ENCODE measurements at regions not wholly inside any gene's neighbourhood (a gene's known extent, or its start where the extent isn't known, plus 50 kb on each side); places are given as distances from the start of the nearest gene placed in this dataset.

DNA sequence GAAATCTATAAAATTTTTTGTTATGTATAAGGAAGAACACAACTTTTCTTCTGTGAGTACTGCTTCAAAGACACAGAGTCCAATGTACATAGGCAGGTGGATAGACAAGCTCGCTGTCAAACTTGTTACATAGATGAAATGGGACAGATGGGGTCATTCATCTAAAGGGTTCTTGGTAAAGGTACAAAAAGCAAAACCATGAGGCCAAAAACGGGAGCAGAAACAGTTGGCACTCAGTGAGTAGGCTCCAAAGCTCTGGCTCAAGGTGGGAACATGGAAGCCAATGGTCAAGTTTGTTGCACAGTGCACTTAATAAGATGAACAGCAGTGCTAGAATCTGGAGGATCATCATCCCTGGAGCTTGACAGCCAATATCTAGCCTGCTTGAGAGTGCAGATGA, 979.0 kb upstream of the EEF2KMT start:
- in situ Hi-C loops (cut with HindIII; ENCODE audit: low pct_unique_long_range_greater_than_20kb, low sequenced_read_pairs), result no loop called here
- DNase-seq (ENCODE audit: low read depth, low spot score), result no peak

DNA sequence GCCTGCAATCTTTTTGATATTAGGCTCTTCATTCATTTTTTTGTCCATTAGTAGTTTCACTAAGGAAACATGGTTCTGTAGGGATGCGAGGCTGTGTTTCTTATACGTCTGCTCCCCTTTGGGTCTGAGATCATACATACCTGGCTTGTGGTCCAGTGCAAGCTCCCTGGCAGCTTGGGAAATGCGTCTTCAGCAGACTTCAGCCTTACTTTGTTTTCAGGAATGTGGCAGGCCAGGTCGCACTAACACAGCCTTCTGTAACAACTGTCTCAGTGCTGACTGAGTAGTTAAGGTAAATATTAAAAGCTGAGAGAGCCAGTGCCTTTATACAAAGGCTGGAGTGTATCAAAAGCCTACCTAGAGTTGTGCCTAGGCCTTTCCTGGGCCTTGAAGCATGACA, 970.5 kb upstream of the EEF2KMT start:
- in situ Hi-C loops (cut with HindIII; ENCODE audit: low pct_unique_long_range_greater_than_20kb, low sequenced_read_pairs), result no loop called here
- no peak for DNase-seq (ENCODE audit: low read depth, low spot score)

DNA sequence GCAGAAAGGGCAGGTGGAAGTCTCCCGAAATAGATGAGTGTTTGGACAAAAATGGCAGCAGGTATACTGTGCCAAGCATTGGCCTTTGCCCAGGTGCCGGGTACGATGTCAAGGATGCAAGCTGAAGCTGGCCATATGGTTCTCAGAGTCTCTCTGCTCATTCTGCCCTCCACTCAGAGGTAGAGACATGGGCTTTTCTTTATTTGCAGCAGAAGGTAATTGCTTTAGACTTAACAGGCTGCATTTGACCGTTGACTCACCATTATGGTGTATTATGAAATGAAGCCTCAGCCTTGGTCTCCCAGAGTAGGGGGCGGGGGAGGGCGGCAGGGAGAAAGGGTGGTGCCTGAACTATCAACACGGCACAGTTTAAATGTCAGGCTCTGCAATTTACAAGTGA, 969.1 kb upstream of the EEF2KMT start:
- no peak for DNase-seq (ENCODE audit: low read depth, low spot score)
- in situ Hi-C loops (cut with HindIII; ENCODE audit: low pct_unique_long_range_greater_than_20kb, low sequenced_read_pairs), result no loop called here

DNA sequence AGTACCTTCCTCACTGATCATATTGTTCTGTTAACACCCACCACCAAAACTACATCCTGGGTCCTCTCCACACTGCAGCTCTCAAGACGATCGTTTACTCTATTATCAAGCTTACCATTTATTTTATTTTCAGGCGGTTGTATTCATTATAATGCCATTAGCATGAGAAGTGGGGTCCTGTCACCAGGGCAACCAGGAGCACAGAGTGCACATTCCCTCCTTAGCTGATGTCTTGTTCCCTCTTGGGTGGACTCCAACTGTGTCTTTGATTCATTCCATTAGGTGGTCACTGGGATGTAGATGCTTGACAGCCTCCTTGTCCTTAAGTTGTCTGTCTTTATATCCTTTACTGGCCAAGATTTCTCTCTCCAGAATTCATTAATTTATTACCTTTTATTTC, 965.9 kb upstream of the EEF2KMT start:
- in situ Hi-C loops (cut with HindIII; ENCODE audit: low pct_unique_long_range_greater_than_20kb, low sequenced_read_pairs), result no loop called here
- DNase-seq (ENCODE audit: low read depth, low spot score), result no peak

DNA sequence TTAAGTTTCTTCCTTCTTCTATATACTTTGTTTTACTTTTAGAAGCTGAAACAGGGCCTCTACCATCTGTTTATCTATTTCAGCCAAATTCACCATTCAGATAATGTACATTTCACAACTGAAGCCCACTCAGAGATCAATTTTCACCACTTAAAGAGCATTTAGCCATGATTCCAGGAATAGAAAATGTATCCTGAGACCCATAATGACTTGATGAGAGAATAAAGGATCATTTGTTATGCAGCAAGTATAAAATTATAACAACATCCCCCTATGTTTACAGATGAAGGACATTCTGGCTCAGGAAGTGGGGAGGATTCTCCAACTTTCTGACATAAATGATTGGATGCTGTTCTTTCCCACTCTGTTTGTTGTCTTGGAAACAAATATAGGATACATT, 962.1 kb upstream of the EEF2KMT start:
- in situ Hi-C loops (cut with HindIII; ENCODE audit: low pct_unique_long_range_greater_than_20kb, low sequenced_read_pairs), result no loop called here
- DNase-seq (ENCODE audit: low read depth, low spot score), result no peak

DNA sequence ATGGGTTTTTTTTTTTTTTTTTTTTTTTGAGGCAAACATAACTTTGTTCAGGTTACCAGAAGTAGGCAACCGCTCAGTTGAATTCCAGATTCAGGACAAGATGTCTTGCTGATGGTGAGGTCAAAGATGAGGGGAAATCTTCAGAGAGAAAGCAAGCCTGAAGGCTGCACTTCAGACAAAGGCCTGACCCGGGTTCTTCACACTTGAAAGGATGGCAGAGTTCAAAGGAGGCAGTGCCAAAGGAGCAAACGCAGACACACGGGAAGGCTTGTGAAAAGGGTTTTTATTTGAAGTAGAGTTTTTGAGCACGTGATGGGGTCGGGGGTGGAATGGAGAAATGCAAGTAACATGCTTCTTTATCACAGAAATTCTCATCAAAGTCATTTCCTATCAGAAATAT, 960.2 kb upstream of the EEF2KMT start:
- in situ Hi-C loops (cut with HindIII; ENCODE audit: low pct_unique_long_range_greater_than_20kb, low sequenced_read_pairs), result no loop called here
- no peak for DNase-seq (ENCODE audit: low read depth, low spot score)

DNA sequence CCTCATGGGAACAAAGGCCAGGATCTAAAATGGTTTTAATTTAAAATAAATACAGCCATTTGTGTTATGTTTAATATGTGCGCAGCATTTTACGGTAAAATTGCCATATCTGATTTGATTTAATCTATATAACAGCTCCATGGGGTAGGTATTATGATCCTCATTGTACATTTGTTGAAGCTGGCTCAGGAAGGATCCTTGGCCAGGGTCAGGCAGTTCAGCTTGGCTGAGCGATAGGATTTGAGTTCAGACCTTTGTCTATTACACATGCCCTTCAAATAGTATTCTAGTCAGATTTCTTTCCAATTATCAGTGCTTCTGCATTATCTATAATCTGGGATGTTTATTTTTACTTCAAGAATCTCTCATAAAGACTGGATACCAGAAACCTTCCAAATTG, 950.4 kb upstream of the EEF2KMT start:
- in situ Hi-C loops (cut with HindIII; ENCODE audit: low pct_unique_long_range_greater_than_20kb, low sequenced_read_pairs), result no loop called here
- DNase-seq (ENCODE audit: low read depth, low spot score), result no peak

DNA sequence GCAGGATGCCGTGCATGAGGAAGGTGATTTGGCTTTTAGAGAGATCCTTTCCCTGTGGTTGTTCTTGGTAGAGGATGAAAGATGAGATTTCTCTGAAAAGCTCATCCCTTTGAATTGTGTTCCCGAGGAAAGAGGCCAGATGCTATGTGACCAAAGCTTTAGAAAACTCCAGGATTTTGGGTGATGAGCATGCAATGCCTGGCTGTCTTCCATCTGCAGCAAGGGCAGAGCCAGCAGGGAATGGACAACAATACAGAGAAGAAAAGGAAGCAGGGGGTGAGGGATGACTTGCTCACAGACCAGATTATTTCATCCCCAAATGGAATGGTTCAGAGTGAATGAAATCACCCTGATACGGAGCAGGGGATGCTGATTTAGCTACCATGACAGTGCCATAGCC, 949.7 kb upstream of the EEF2KMT start:
- DNase-seq (ENCODE audit: low read depth, low spot score), result no peak
- in situ Hi-C loops (cut with HindIII; ENCODE audit: low pct_unique_long_range_greater_than_20kb, low sequenced_read_pairs), result no loop called here

DNA sequence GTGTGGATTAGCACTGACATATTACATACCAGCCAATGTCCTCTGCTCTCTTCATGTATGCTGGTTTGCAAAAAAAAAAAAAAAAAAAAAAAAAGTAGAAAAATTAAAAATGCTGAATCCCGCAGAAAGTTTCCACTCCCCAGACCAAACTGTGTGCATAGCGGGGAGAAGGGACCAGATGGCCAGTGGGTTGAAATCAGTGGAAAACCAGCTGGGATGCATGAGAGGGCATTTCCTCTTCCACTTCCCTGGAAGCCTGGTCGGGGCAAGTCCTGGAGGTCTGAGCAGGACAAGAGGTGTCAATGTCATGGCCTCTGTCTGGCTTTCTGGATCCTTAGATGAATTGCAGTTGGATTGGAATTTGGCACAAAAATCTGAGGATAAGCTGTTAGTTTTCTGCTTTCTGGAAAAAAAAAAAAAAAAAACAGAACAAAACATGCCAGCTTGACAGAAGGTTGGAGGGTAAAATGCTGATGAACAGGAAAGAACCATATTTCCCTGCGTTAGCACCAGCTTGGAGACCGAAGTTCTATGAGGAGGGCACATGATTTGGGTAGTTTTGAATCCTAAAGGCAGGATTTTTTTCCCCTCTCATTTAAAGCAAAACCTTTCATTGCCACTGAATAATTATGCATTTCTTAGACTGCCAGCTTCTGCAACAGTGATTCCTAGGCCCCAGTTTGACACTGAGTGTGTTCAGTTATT, 941.5 kb upstream of the EEF2KMT start:
- in situ Hi-C loops (cut with HindIII; ENCODE audit: low pct_unique_long_range_greater_than_20kb, low sequenced_read_pairs), result no loop called here
- no peak for DNase-seq (ENCODE audit: low read depth, low spot score)

DNA sequence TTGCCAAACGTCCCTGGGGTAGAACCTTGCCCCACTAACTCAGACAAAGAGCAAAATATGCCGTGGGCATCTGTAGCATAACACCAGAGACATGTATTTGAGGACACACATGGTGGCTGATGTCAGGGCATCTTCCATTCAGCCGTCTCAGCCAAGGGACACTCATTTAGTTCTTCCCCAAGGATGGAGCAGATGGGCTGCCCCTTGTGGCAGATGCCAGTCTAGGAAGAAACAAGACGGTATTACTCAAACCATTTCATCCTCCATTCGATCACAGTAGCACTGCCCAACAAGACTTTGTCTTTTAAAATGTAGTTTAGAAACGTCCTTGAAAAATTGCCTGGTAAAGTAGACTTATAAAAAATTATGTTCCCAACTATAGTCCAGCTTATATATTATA, 937.6 kb upstream of the EEF2KMT start:
- peak; percentile 2 for DNase-seq (ENCODE audit: low read depth, low spot score)
- in situ Hi-C loops (cut with HindIII; ENCODE audit: low pct_unique_long_range_greater_than_20kb, low sequenced_read_pairs), result no loop called here

DNA sequence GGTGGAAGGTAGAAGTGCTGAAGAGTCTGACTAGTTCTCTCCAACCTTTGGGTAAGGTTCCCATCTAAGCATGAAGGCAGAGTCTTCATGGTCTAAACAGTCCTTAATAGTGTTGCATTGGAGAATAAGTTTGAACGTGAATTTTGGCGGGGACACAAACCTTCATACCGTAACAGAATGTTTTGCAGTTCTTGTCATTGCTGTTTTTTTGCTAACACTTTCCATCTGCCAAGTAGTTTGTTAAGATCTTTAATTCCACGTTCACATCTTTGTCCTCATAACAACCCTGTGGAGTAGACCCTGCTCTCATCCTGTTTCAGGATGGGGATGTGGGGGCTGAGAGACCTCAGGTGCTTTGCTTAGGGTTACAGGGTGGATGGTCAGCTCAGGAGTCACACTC, 936.9 kb upstream of the EEF2KMT start:
- no peak for DNase-seq (ENCODE audit: low read depth, low spot score)
- in situ Hi-C loops (cut with HindIII; ENCODE audit: low pct_unique_long_range_greater_than_20kb, low sequenced_read_pairs), result no loop called here

DNA sequence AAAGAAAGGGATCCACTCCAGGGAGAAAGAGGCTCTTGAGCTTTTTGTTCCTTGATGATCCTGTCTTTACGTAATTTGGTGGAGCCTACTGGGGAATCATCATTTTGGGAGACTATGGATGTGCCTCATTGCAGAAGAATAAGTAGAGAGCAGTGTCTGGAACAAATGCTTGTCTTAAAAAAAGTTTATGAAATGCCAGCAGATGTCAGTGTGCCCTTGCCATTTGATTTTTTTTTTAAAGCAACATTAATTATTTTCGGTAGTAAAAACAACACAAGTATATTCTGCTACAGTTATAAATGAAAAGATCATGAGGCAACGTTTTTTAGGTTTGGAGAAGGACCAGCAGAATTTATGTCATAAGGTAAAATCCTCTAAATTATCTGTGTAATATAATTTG, 934.8 kb upstream of the EEF2KMT start:
- in situ Hi-C loops (cut with HindIII; ENCODE audit: low pct_unique_long_range_greater_than_20kb, low sequenced_read_pairs), result no loop called here
- no peak for DNase-seq (ENCODE audit: low read depth, low spot score)

DNA sequence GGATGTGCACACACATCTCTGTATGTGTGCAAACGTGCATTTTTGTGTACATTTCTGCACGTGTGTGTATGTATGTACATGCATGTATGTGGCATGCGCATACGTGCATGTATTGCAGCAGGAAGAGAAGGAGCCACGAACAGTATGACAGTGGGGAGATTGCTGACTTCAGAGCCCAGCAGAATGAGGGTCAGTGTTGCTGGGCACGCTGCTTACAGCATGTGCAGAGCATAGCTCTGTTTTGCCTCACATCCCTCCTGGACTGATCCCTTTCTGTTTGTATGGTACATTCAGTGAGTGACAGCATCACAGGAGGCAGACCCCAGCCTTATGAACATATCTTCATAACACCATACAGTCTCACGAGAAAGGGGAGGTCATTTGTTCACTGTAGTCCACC, 934.0 kb upstream of the EEF2KMT start:
- no peak for DNase-seq (ENCODE audit: low read depth, low spot score)
- in situ Hi-C loops (cut with HindIII; ENCODE audit: low pct_unique_long_range_greater_than_20kb, low sequenced_read_pairs), result no loop called here

DNA sequence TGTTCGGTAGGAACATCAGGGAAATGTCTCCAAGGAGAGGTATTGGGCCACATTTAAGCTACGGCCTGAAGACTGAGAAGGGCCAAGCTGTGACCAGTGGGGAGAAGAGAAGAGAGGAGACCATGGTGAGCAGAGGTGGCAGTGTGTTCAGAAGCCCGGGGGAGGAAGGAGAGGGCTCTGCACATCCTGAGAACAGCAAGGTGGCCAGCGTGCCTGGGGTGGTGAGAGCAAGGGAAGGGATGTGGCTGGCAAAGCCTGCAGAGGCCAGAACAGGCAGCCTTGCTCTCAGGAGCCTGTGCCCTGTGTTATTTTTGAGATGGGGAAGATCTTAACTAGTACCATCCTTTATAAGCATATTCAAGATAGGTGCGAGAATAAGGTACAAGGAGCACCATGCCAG, 933.5 kb upstream of the EEF2KMT start:
- in situ Hi-C loops (cut with HindIII; ENCODE audit: low pct_unique_long_range_greater_than_20kb, low sequenced_read_pairs), result no loop called here
- DNase-seq (ENCODE audit: low read depth, low spot score), result no peak

DNA sequence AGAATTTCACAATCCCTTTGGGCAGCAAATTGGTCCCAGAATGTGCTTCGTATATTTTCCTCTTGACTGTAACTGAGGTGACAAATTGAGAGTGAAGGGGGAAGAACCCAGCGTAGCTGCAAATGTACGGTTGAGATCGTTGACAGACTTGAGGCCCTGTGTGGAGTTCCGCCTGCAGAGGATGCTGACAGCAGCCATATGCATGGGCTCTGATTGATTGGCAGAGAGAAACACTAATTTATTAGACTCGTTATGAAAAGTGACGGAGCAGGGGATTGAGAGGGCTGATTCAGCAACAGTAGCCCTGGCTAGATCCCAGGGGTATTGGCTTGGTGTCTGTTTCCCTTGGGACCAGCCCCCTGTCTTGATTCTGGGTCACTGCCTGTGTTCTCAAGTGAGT, 930.1 kb upstream of the EEF2KMT start:
- DNase-seq (ENCODE audit: low read depth, low spot score), result no peak
- in situ Hi-C loops (cut with HindIII; ENCODE audit: low pct_unique_long_range_greater_than_20kb, low sequenced_read_pairs), result no loop called here

DNA sequence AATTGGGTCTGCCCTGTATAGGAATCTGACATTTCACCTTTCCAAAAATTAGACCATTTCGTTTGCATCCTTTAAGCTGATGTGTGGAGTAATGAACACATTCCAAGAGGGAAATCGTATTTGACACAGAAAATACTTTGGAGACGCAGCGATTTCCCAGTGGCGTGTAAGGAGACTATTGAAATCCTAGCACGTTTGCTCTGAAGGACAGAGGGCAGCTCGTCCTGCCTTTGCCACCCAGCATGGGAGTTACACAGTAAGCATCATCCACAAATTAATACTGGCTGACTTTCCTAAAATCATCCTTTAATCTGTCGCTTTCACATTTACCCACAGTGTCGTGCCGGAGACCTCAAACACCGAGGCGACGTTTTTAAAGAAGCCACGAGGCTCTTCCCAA, 925.9 kb upstream of the EEF2KMT start:
- no peak for DNase-seq (ENCODE audit: low read depth, low spot score)
- in situ Hi-C loops (cut with HindIII; ENCODE audit: low pct_unique_long_range_greater_than_20kb, low sequenced_read_pairs), result no loop called here

DNA sequence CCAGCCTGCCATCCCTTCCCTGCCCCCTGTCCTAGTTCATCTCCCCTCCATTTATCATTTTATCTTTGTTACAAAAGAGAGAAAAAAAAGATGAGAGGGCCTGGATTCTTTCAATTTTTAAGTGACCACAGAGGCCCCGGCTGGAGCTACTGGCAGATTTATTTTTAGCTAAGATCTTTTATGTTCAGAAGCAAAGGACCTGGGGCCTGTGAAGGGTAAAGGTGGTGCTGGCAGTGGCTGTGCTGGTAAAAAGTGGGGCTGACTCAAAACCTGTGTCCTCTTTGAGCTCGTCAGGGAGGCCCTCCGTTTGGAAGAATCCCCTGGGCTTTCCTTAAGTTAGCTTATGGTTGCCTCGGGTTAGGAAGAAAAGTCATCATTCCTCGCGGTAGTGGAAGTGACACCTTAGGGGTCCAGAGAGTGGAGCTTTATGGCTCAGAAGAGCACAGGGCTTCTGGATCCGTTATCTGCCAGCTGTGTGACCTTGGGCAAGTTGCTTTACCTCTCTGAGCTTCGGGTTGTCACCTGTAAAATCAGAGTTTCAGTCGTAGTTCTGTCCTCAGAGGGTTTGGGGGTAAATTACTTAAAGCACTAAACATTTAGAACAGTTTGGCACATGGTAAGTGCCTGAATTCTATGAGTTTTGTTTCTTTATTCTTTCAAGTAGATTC, 923.8 kb upstream of the EEF2KMT start:
- in situ Hi-C loops (cut with HindIII; ENCODE audit: low pct_unique_long_range_greater_than_20kb, low sequenced_read_pairs), result no loop called here
- no peak for DNase-seq (ENCODE audit: low read depth, low spot score)

DNA sequence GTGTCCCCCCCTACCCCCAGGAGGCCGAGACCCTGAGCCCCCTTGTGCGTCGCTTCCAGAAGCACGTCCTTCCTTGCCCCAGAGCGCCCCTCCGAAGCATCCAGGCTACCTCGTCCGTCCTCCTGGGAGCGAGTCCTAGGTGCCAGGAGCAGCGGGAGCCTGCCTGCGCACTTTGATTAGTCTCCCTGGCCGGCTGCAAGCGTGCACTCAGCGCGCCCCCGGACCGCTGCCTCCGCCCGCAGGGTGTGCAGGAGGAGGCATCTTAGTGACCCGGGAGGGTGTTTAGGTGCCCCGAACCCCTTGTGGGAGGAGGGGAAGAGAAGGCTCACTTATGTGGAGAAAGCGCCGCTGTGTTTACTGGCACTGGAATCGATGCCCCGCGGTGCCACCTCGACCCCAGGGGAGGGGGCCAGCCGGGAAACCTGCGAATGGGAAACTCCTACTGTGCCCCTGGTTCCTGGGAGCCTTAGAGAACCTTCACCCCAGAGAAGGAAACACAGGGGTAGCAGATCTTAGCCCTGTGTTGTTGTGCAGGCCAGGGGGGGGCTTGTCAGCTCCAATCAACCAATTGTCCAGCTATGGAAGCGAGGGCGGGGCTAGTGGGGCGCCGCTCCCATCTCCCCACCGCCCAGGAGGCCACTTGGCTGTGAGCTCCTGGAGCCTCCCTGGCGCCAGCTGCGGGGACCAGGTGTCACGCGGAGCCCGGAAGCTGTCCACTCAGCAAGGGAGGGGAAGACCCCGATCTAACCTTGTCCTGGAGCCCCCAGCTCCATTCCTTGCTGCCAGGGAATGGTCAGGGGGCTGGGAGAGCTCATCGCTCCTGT, 922.8 kb upstream of the EEF2KMT start:
- DNase-seq (ENCODE audit: low read depth, low spot score), result no peak
- in situ Hi-C loops (cut with HindIII; ENCODE audit: low pct_unique_long_range_greater_than_20kb, low sequenced_read_pairs), result no loop called here

DNA sequence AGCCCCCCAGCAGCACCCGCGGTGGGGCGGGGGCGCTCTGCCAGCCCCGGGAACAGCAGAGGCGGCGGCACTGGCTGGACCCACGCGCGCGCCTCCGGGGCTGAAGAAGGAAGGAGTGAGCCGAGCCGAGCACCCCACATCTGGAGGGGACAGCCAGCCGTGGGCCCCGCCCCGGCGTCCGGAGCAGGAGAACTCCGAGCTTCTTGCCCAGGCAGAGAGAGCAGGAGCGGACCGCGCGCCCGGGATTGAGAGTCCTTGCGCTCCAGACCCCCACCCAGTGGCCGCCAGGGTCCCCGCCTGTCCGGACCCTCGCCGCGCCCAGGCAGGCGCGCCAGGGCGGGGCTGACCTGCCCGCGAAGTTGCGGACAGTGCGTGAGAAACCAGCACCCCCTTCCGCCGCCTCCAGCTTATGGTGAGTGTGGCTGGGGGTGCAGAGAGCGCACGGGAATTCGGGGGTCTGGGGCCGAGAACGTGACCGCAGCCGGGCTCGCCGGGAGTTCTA, 921.9 kb upstream of the EEF2KMT start:
- in situ Hi-C loops (cut with HindIII; ENCODE audit: low pct_unique_long_range_greater_than_20kb, low sequenced_read_pairs), result no loop called here

More for the DNA sequence above, 921.9 kb upstream of the EEF2KMT start:
- DNase-seq (ENCODE audit: low read depth, low spot score), result no peak
